ENCODE measurements at regions not wholly inside any gene's neighbourhood (a gene's known extent, or its start where the extent isn't known, plus 50 kb on each side); places are given as distances from the start of the nearest gene placed in this dataset.
"Not testable (repeated sequence)": the region's sequence is repeated elsewhere in the genome, so short reads cannot be mapped to it uniquely, and the experiment has no call there.

DNA sequence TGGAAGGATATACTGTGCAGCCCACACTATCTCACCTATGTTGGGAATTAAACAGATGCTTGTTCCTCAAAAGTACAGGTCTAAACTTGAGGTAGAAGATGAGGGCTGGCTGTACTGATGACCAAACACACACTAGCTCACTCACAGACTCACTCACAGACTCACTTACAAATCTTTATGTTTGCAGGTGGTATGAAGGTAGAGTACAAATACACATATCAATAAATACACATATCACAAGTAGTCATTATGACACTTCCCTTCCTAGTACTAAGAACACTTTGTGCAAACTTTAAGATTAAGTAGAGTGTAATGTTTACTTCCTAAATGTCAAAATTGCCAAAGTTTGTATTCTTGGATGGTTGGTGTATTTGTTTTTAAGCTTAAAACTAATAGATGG lies 155.4 kb upstream of the KCNQ5 start:
- Histone ChIP-seq H3K36me3 (no peaks in the 10 kb centered on the region), H3K9me3 (no peaks in the 10 kb centered on the region), H3K27ac (no peak overlapping the region), H3K27me3 (no peaks in the 10 kb centered on the region), H3K4me1 (no peaks in the 10 kb centered on the region), H3K4me3 (no peak overlapping the region)
- intact Hi-C loops (cut with DNase I) = no loop called here
- DNase-seq = no peak
- TF ChIP-seq POLR2A (IDR thresholded peaks at IDR 0.05) = no peak
- TF ChIP-seq, protein P1, sequence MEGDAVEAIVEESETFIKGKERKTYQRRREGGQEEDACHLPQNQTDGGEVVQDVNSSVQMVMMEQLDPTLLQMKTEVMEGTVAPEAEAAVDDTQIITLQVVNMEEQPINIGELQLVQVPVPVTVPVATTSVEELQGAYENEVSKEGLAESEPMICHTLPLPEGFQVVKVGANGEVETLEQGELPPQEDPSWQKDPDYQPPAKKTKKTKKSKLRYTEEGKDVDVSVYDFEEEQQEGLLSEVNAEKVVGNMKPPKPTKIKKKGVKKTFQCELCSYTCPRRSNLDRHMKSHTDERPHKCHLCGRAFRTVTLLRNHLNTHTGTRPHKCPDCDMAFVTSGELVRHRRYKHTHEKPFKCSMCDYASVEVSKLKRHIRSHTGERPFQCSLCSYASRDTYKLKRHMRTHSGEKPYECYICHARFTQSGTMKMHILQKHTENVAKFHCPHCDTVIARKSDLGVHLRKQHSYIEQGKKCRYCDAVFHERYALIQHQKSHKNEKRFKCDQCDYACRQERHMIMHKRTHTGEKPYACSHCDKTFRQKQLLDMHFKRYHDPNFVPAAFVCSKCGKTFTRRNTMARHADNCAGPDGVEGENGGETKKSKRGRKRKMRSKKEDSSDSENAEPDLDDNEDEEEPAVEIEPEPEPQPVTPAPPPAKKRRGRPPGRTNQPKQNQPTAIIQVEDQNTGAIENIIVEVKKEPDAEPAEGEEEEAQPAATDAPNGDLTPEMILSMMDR (IDR thresholded peaks at IDR 0.05) = no peak

DNA sequence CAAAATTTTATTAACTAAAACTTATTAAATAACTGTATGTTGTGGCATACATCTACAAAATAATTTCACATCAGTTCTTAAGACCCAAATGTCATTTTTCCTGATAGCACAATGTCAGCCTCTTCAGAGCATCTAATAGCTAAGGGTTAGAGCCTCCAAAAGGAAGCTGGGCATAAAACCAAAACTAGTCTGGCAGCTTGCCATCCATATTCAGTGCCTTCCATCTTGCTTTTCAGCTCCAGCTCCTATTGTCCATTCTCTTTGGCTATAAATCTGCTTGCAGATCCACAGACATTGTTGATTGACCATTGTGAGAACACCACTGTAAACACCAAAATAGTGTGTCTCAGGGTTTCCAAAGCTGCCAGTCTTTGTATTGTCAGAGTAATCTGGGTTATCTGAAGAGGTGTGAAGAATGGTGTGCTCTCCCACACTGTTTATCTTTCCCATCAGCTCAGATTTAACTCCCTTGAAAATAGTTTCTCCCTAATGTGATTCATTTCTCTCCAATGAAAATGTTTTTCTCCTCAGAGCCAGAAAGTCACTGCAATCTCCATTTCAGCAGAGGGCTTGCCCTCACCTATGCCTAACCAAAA lies 154.8 kb upstream of the KCNQ5 start:
- DNase-seq = no peak
- no peaks in the 10 kb centered on the region for H3K9me3 ChIP-seq
- no peak overlapping the region for H3K4me3 ChIP-seq
- intact Hi-C loops (cut with DNase I) = no loop called here
- TF ChIP-seq, protein P1 (IDR thresholded peaks at IDR 0.05) = no peak
- no peak for TF ChIP-seq POLR2A (IDR thresholded peaks at IDR 0.05)
- no peaks in the 10 kb centered on the region for H3K36me3 ChIP-seq
- H3K27me3 ChIP-seq = no peaks in the 10 kb centered on the region
- H3K27ac ChIP-seq = no peak overlapping the region
- H3K4me1 ChIP-seq = no peaks in the 10 kb centered on the region

DNA sequence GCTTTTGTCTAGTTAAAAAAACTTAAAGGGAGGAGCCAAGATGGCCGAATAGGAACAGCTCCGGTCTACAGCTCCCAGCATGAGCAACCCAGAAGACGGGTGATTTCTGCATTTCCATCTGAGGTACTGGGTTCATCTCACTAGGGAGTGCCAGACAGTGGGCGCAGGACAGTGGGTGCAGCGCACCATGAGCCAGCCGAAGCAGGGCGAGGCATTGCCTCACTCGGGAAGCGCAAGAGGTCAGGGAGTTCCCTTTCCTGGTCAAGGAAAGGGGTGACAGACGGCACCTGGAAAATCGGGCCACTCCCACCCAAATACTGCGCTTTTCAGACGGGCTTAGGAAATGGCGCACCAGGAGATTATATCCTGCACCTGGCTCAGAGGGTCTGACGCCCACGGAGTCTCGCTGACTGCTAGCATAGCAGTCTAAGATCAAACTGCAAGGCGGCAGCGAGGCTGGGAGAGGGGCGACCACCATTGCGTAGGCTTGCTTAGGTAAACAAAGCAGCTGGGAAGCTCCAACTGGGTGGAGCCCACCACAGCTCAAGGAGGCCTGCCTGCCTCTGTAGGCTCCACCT lies 152.4 kb upstream of the KCNQ5 start:
- DNase-seq; H3K4me3 ChIP-seq; H3K27ac ChIP-seq; intact Hi-C loops (cut with DNase I); H3K4me1 ChIP-seq; H3K9me3 ChIP-seq; H3K36me3 ChIP-seq; H3K27me3 ChIP-seq: not testable (repeated sequence)
- 96 to 98% methylated on average over 6 to 16 of the region's 21 CpGs for WGBS, 2 donors

DNA sequence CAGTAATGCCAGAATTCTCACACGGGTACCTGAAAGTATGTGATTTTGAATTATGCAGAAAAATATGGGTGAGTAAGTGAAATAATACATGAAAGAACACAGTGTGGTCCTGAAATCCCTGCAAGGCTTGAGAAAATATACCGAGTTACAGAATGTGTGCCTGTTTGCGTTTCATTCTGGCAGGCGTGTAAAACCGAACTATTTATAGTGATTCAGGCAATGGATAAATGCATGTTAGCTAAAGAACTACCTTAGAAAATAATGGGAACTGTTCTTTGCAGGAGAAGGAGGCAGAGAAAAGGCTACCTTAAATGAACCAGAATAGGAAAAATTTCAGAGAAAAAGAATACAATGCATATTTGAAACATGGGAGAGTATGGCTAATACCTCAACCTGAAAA lies 145.8 kb upstream of the KCNQ5 start:
- Histone ChIP-seq H3K9me3 (no peaks in the 10 kb centered on the region), H3K36me3 (no peaks in the 10 kb centered on the region), H3K4me1 (no peaks in the 10 kb centered on the region), H3K27me3 (no peaks in the 10 kb centered on the region), H3K4me3 (no peak overlapping the region), H3K27ac (no peak overlapping the region)
- 72 to 75% methylated on average over 5 of the region's 5 CpGs for WGBS, 2 donors
- no peak for TF ChIP-seq POLR2A (IDR thresholded peaks at IDR 0.05)
- TF ChIP-seq, protein P1 (IDR thresholded peaks at IDR 0.05) = no peak
- intact Hi-C loops (cut with DNase I) = no loop called here
- DNase-seq = no peak

DNA sequence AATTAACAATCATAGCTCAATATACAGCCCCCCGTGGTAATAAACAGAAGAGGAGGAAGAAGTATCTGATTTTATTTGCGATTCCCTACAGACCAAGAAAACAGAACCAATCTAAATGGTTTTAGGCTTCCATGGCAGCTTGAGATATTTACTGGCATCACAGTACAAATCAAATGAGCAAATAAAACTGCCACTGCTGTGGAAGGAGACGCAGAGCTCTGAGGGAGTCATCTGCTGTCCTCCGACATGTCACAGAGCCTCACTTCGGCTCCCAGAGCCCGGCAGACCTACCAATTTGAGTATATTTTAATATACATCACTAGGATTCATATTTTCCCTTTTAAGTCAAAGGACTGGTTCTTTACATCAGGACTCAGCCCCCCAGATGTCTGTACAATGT lies 145.2 kb upstream of the KCNQ5 start:
- DNase-seq = no peak
- H3K27ac ChIP-seq = no peak overlapping the region

More for the DNA sequence above, 145.2 kb upstream of the KCNQ5 start:
- no peaks in the 10 kb centered on the region for H3K4me1 ChIP-seq
- no peaks in the 10 kb centered on the region for H3K36me3 ChIP-seq
- no peaks in the 10 kb centered on the region for H3K9me3 ChIP-seq
- no peak overlapping the region for H3K4me3 ChIP-seq
- intact Hi-C loops (cut with DNase I) = no loop called here
- no peak for TF ChIP-seq POLR2A (IDR thresholded peaks at IDR 0.05)
- TF ChIP-seq, protein P1 (IDR thresholded peaks at IDR 0.05) = no peak
- 72 to 83% methylated on average over 6 of the region's 6 CpGs for WGBS, 2 donors
- H3K27me3 ChIP-seq = no peaks in the 10 kb centered on the region

Data from esophagus squamous epithelium (tissue), 5 donors.